HG02610 (cell line): ENCODE measurements at regions not wholly inside any gene's neighbourhood (a gene's known extent, or its start where the extent isn't known, plus 50 kb on each side); places are given as distances from the start of the nearest gene placed in this dataset.

Source experiments
- ATAC-seq: cut with Tn5 transposase; IDR thresholded peaks from one replicate; pipeline ENCODE4 v1.9.1; 2021; ENCODE audit warnings: mild to moderate bottlenecking, moderate library complexity; ENCODE audit not compliant: unreplicated experiment

- ATAC-seq = no peak
These were observed 278.8 kb downstream of the RPS24 start for GRCh38 chr10:78312197-78313047.

- no peak for ATAC-seq
These were observed 279.4 kb downstream of the RPS24 start for GRCh38 chr10:78313048-78313381.

DNA sequence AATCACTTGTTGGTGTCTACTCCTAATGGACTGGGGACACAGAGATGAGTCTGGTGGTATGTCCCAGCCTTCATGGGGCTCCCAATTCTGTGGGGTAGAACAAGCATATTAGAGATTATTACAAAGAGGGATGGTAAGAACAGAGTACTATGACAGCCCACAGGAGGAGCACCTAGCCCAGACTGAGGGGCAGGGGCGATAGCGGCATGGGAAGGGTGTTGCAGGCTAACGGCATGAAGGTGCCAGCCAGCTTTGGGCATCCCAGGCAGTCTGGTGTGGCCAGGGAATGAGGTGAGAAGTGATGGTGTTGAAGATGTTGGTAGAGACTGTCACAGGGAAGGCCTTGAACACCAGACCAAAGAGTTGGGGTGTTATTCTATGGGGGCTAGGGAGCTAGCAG, 280.0 kb downstream of the RPS24 start:
- no peak for ATAC-seq

GRCh38 chr10:78314651-78315050, 281.0 kb downstream of the RPS24 start:
- ATAC-seq = no peak

- no peak for ATAC-seq
These were observed 282.8 kb downstream of the RPS24 start for GRCh38 chr10:78316451-78316931.

GRCh38 chr10:78318305-78318704, 284.6 kb downstream of the RPS24 start:
- no peak for ATAC-seq

DNA sequence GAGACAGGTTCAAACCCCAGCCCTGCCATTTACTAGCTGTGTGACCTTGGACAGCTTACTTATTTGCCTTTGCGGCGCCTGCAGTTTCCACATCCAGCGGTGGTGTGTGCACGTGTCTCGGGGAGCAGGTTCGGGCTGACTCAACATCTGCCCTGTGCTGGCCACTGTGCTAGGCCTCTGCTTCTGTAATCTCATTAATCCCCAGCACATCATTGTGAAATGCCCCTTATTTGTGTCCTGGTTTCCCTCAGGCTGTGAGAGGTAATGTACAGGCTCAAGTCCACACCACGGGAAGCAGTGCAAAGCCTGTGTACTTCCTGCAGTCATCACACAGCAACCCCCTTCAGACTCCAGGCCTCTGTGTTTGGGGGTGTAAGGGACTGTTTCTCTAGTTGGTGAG, 285.7 kb downstream of the RPS24 start:
- no peak for ATAC-seq

GRCh38 chr10:78319841-78320240, 286.2 kb downstream of the RPS24 start:
- ATAC-seq = no peak

DNA sequence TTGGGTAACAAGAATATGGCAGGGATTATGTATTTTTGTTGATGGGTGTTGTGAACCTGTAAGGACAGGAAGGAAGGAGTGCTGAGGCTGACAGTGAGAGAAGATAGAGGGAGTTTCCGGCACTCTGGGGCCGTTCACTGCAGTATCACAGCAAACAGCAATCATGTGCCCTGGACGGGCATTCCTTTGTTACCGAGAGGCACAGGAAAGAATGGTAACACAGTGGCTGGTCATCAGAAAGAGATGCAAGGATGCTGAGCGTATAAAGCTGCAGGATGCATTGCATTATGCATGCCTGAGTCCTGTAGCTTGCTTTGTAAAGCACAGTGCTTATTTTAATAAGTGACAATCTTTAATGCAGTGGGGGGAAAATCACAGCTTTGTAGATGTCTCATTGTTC, 286.8 kb downstream of the RPS24 start:
- no peak for ATAC-seq

GRCh38 chr10:78321000-78321399, 287.3 kb downstream of the RPS24 start:
- no peak for ATAC-seq

DNA sequence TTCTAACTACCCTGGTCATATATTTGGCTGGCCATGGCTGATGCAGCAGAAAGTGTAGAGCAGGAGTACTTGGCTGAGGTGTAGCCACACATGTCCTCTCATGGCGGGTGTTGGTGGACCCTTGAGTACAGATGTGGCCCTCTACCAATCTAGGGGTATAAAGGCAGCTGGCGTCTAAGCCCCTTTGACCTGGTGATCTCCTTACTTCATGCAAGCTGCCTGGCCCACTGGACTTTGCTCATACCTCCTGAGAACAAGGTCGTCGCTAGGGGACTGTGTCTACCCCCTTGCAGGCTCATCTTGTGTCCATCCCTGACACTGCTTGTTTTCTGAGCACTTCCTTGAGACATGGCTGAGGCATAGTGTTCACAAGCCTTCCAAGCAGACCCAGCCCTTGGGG, 287.8 kb downstream of the RPS24 start:
- no peak for ATAC-seq

DNA sequence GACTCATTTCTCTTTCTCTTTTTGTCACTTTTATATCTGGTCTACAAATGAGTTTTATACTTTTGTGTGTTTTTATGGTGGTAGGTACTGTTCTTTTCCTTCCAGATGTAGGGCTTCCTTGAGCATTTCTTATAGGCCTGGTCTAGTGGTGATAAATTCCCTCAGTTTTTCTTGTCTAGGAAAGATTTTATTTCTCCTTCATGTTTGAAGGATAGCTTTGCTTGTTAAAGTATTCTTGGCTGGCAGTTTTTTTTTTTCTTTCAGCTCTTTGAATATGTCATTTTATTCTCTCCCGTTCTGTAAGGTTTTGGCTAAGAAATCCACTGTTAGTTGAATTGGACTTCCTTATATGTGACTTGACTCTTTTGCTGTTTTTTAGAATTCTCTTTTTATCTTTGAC, 292.7 kb downstream of the RPS24 start:
- ATAC-seq = no peak

DNA sequence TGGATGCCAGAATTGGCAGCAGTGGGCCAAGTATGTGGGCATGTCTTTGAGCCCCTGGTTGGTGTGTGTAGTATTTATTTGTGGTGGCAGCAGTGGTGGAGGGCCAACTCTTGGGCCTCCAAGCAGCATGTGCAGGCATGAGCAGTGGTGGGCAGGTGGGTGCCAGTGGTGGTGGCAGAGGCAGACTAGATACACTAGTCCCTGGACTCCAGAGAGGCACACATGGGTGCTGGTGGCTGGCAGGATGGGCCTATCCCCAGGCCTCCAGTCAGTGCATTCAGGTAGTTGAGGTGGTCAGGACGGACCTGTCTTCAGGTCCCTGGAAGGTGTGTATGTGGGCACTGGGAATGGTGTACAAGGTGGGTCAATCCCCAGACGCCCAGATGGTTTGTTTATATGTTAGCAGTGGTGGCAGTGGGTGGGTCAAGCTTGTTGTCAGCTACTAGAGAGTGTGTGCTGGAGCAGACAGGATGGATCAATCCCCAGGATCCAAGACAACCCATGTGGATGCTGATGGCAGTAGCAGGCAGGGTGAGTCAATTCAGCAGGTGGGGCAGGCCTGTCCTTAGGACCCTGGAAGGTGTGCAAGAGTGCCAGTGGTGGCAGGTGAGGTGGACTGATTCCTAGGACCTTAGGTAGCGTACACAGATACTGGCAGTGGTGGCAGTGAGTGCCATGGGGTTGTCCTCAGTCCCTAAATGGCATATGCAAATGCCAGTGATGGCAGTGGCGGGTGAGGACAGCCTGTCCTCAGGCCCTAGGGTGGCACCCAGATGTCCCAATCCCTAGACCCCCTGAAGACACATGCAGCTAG, 294.3 kb downstream of the RPS24 start:
- ATAC-seq = no peak

DNA sequence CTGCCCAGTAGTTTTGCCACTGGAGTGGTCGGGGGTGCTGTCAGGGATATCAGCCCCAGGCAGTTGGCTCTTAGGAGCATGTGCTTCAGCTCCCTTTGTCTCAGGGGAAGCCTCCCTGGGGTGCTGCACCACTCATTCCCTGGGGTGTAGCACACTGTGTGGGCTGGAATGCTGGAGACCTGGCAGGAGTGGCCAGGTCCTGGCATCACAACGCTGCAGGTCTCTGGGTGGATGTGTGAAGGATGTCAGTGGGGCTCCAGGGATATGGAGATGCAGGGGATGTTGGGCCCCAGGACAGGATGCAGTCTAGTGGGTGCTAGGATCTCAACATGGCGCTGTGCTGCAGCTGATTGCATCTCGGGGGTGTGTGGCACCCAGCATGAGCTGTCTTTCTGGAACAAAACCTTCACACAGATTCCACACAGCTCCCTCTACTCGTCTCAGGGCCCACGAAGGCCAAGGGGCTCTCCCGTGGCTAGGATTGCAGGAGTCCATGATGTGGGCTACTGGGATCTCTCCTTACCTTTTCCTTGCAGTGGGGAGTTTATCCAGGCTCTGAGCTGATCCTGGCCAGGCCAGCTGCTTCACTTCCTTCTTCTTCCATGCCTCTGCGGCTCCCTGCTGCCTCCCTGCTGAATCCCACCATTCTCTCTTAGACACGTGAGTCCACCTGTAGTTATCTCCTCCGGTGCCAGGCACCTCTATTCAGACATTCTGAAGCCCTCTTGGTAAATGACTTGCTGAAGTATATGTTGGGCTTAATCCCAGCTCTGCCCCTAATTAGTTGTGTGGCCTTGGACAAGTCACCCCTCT, 295.1 kb downstream of the RPS24 start:
- ATAC-seq = no peak

GRCh38 chr10:78330884-78331283, 297.2 kb downstream of the RPS24 start:
- ATAC-seq = no peak

DNA sequence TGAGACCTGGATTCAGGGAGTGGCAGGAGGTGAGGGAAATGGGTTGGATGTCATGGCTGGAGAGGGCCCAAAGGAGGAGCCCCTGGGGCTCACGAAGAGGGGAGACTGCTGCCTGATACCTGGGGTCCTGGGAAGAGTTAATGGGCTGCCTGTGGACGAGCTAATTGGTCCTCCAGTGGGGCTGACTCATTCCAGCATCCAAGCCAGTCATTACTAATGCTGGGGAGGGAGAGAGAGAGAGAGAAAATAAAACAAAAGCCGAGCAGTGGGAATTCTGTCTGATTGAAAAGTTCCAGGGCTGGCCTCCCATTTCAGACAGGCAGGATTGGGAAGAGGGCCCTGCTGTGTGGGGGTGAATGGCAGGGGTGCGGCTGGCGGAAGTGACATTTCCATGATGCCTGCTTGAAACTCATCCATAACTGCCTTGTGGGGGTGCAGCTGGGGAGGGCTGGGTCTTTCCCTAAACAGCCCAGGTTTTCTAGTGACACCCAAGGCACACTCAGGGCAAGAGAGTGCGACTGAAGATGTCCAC, 297.8 kb downstream of the RPS24 start:
- no peak for ATAC-seq

DNA sequence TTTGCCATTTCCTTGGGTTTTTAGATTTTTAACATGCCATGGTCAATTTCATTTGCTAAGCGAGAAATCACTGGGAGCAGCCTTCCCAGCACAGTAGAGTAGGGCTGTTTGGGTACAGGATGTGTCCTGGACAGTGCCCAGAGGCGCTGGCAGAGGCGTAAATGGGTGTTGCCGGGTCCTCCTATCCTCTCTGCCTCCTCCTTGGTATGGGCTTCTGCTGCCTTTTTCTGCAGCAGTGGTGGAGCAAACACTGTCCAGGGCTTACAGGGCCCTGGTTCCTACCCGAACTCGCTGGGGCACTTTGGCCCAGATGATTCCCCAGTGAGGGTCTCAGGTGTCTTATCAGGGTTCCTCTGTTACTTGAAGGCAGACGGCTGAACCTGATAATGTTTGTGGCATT, 298.3 kb downstream of the RPS24 start:
- ATAC-seq = no peak

DNA sequence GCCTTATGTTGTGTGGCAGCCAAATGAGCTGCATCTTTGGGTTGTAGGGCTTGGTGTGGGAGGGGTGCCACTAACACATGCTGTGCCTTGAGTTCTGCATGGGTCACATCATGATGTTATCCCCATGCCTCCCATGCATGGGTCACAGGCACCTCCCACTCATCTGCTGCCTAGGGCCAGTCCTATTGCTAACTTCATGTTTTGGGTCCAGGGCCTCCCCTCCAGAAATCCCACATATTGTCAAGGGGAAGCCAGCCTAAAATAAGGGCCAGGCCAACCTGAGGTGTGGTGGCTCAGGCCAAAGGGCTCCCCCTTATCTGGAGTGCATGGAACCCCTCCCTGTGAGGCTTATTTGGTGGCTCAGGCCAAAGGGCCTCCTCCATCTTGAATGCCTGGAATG, 299.0 kb downstream of the RPS24 start:
- ATAC-seq = no peak

GRCh38 chr10:78333362-78334143, 299.9 kb downstream of the RPS24 start:
- no peak for ATAC-seq

GRCh38 chr10:78335371-78335690, 301.7 kb downstream of the RPS24 start:
- no peak for ATAC-seq
